H9 (cell line): ENCODE measurements at regions not wholly inside any gene's neighbourhood (a gene's known extent, or its start where the extent isn't known, plus 50 kb on each side); places are given as distances from the start of the nearest gene placed in this dataset.

Experiments used
- DNase-seq: peaks from one replicate; pipeline ENCODE4 v3.0.0-alpha.2; 2017
- H2AFZ ChIP-seq: one replicate; pipeline ENCODE4 v1.6.1; 2013; ENCODE audit warnings: mild to moderate bottlenecking, low read length, control low read depth, moderate library complexity
- H2AK5ac ChIP-seq: 2 replicates; pipeline ENCODE4 v1.6.1; 2013; ENCODE audit warnings: low read length, control low read depth, mixed read lengths; ENCODE audit not compliant: insufficient read length
- H2BK120ac ChIP-seq: one replicate; pipeline ENCODE4 v1.6.1; 2013; ENCODE audit warnings: low read depth, mild to moderate bottlenecking, low read length, control low read depth, inconsistent platforms; ENCODE audit not compliant: poor library complexity, severe bottlenecking
- H2BK12ac ChIP-seq: 2 replicates; pipeline ENCODE4 v1.6.1; 2013; ENCODE audit warnings: low read length, control low read depth, mixed read lengths, low read depth; ENCODE audit not compliant: insufficient read length
- H2BK15ac ChIP-seq: 2 replicates; pipeline ENCODE4 v1.6.1; 2013; ENCODE audit warnings: low read depth, low read length, control low read depth
- H2BK20ac ChIP-seq: one replicate; pipeline ENCODE4 v1.6.1; 2013; ENCODE audit warnings: low read depth, mild to moderate bottlenecking, low read length, control low read depth, inconsistent platforms; ENCODE audit not compliant: poor library complexity, severe bottlenecking
- H2BK5ac ChIP-seq: 2 replicates; pipeline ENCODE4 v1.6.1; 2013; ENCODE audit warnings: low read length, control low read depth, mixed read lengths; ENCODE audit not compliant: insufficient read length
- H3K14ac ChIP-seq: 2 replicates; pipeline ENCODE4 v1.6.1; 2013; ENCODE audit warnings: low read length, control low read depth; ENCODE audit not compliant: insufficient read depth
- H3K18ac ChIP-seq: 2 replicates; pipeline ENCODE4 v1.6.1; 2013; ENCODE audit warnings: low read depth, mild to moderate bottlenecking, mixed read lengths, low read length, control low read depth; ENCODE audit not compliant: insufficient read length
- H3K23ac ChIP-seq: 2 replicates; pipeline ENCODE4 v1.6.1; 2013; ENCODE audit warnings: low read length, control low read depth, mixed read lengths, low read depth; ENCODE audit not compliant: insufficient read length
- H3K23me2 ChIP-seq: 2 replicates; pipeline ENCODE4 v1.6.1; 2013; ENCODE audit warnings: low read depth, mild to moderate bottlenecking, mixed read lengths, low read length, control low read depth; ENCODE audit not compliant: insufficient read length, poor library complexity, severe bottlenecking
- H3K27ac ChIP-seq: 2 replicates; pipeline ENCODE4 v1.5.1; 2013; ENCODE audit warnings: low read length, control low read depth, mixed read lengths, low read depth; ENCODE audit not compliant: insufficient read length
- H3K27me3 ChIP-seq: 2 replicates; pipeline ENCODE4 v1.6.1; 2013; ENCODE audit warnings: low read length, control low read depth, inconsistent platforms; ENCODE audit not compliant: insufficient read depth
- H3K4ac ChIP-seq: 2 replicates; pipeline ENCODE4 v1.6.1; 2013; ENCODE audit warnings: low read depth, mild to moderate bottlenecking, control low read depth, inconsistent platforms, low read length, moderate library complexity
- H3K4me1 ChIP-seq: 2 replicates; pipeline ENCODE4 v1.6.1; 2013; ENCODE audit warnings: low read length, control low read depth, inconsistent platforms; ENCODE audit not compliant: insufficient read depth
- H3K4me2 ChIP-seq: 2 replicates; pipeline ENCODE4 v1.6.1; 2013; ENCODE audit warnings: low read length, control low read depth, mixed read lengths; ENCODE audit not compliant: insufficient read length, insufficient read depth
- H3K56ac ChIP-seq: 2 replicates; pipeline ENCODE4 v1.6.1; 2013; ENCODE audit warnings: low read depth, mild to moderate bottlenecking, mixed read lengths, low read length, control low read depth; ENCODE audit not compliant: insufficient read length
- H3K79me1 ChIP-seq: 2 replicates; pipeline ENCODE4 v1.6.1; 2013; ENCODE audit warnings: low read depth, mild to moderate bottlenecking, moderate library complexity, low read length, control low read depth, inconsistent platforms; ENCODE audit not compliant: insufficient read depth, poor library complexity, severe bottlenecking
- H3K79me2 ChIP-seq: 2 replicates; pipeline ENCODE4 v1.6.1; 2013; ENCODE audit warnings: low read length, control low read depth, inconsistent platforms; ENCODE audit not compliant: insufficient read depth
- H3K9ac ChIP-seq: 2 replicates; pipeline ENCODE4 v1.6.1; 2013; ENCODE audit warnings: low read length, control low read depth, mixed read lengths; ENCODE audit not compliant: insufficient read length; ENCODE audit errors: extremely low read depth
- H3K9me3 ChIP-seq: one replicate; pipeline ENCODE4 v1.6.1; 2013; ENCODE audit warnings: low read depth, low read length, inconsistent platforms; ENCODE audit not compliant: control insufficient read depth
- H3T11ph ChIP-seq: one replicate; pipeline ENCODE4 v1.6.1; 2013; ENCODE audit warnings: mild to moderate bottlenecking, low read length, control low read depth, inconsistent platforms
- H4K20me1 ChIP-seq: one replicate; pipeline ENCODE4 v1.6.1; 2013; ENCODE audit not compliant: control insufficient read depth, insufficient read length, insufficient read depth
- H4K5ac ChIP-seq: 2 replicates; pipeline ENCODE4 v1.6.1; 2013; ENCODE audit warnings: low read depth, mild to moderate bottlenecking, mixed read lengths, low read length, control low read depth; ENCODE audit not compliant: insufficient read length
- H4K8ac ChIP-seq: replicated peaks from 2 replicates; pipeline ENCODE4 v1.6.1; 2013; ENCODE audit warnings: low read length, control low read depth, mixed read lengths, low read depth; ENCODE audit not compliant: insufficient read length
- H4K91ac ChIP-seq: 2 replicates; pipeline ENCODE4 v1.6.1; 2013; ENCODE audit warnings: low read depth, mild to moderate bottlenecking, moderate library complexity, mixed read lengths, low read length, control low read depth; ENCODE audit not compliant: insufficient read length
- H3K27ac Mint-ChIP-seq, 3 experiments: 2 replicates in 2 of 3; 3 replicates in 1 of 3; pipeline ENCODE4 v1.8.0; 2020 to 2021; ENCODE audit warnings: mixed read lengths in 3 of 3, mild to moderate bottlenecking in 1 of 3, moderate library complexity in 1 of 3
- H3K27me3 Mint-ChIP-seq: 2 replicates; pipeline ENCODE4 v1.8.0; 2021; ENCODE audit warnings: low read depth, mild to moderate bottlenecking, moderate library complexity, mixed read lengths
- H3K36me3 Mint-ChIP-seq, 3 experiments: 2 replicates in 2 of 3; 3 replicates in 1 of 3; pipeline ENCODE4 v1.8.0; 2020 to 2021; ENCODE audit warnings: low read depth in 3 of 3, mixed read lengths in 3 of 3; ENCODE audit not compliant: insufficient read depth in 1 of 3
- H3K4me1 Mint-ChIP-seq, 2 experiments: 2 replicates each; pipeline ENCODE4 v1.8.0; 2020; ENCODE audit warnings: mixed read lengths in 2 of 2
- H3K4me3 Mint-ChIP-seq, 2 experiments: 2 replicates in 1 of 2; 3 replicates in 1 of 2; pipeline ENCODE4 v1.8.0; 2020 to 2021; ENCODE audit warnings: mild to moderate bottlenecking in 2 of 2, mixed read lengths in 2 of 2, moderate library complexity in 1 of 2
- H3K9me3 Mint-ChIP-seq, 2 experiments: 2 replicates in 1 of 2; 3 replicates in 1 of 2; pipeline ENCODE4 v1.8.0; 2020; ENCODE audit warnings: mild to moderate bottlenecking in 2 of 2, mixed read lengths in 2 of 2, moderate library complexity in 1 of 2
- WGBS: extraction: QIAGEN DNeasy Blood & Tissue Kit; methylation state at CpG from one replicate; pipeline ENCODE4 v1.1.7; 2013; ENCODE audit warnings: missing lambda C conversion rate, low lambda C conversion rate, mixed read lengths; ENCODE audit not compliant: insufficient read length; ENCODE audit errors: extremely low coverage; 5-methylcytosine and 5-hydroxymethylcytosine counted together
- TF ChIP-seq, protein P1 (sequence below): fragments of 200-600 bp; sonication (generic); conservative IDR thresholded peaks from 3 replicates; pipeline ENCODE4 v1.8.0; 2021; ENCODE audit warnings: antibody characterized with exemption, mild to moderate bottlenecking

GRCh38 chr5:169426784-169427183 is 125.8 kb upstream of the SLIT3 start:
- no peaks in the 10 kb centered on the region for H4K20me1 ChIP-seq
- H3K27ac Mint-ChIP-seq = no peak overlapping the region
- no CpG with 5 or more reads among the region's 6 CpGs for WGBS

More at GRCh38 chr5:169426784-169427183, 125.8 kb upstream of the SLIT3 start:
- H2AK5ac ChIP-seq = no peak overlapping the region
- DNase-seq = peak; percentile 66
- H3K18ac ChIP-seq = no peak overlapping the region
- TF ChIP-seq, protein P1, sequence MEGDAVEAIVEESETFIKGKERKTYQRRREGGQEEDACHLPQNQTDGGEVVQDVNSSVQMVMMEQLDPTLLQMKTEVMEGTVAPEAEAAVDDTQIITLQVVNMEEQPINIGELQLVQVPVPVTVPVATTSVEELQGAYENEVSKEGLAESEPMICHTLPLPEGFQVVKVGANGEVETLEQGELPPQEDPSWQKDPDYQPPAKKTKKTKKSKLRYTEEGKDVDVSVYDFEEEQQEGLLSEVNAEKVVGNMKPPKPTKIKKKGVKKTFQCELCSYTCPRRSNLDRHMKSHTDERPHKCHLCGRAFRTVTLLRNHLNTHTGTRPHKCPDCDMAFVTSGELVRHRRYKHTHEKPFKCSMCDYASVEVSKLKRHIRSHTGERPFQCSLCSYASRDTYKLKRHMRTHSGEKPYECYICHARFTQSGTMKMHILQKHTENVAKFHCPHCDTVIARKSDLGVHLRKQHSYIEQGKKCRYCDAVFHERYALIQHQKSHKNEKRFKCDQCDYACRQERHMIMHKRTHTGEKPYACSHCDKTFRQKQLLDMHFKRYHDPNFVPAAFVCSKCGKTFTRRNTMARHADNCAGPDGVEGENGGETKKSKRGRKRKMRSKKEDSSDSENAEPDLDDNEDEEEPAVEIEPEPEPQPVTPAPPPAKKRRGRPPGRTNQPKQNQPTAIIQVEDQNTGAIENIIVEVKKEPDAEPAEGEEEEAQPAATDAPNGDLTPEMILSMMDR = no peak
- H4K8ac ChIP-seq = no peak overlapping the region
- no peaks in the 10 kb centered on the region for H3K27me3 ChIP-seq
- H3K27ac ChIP-seq = no peak overlapping the region
- H3K4ac ChIP-seq = no peak overlapping the region
- H3K56ac ChIP-seq = no peak overlapping the region
- H3K4me2 ChIP-seq = no peak overlapping the region
- no peaks in the 10 kb centered on the region for H3K9me3 ChIP-seq
- H3K14ac ChIP-seq = no peak overlapping the region
- H3K4me1 ChIP-seq = peaks cover 5% of the 10 kb centered on the region; the same call in 1 of the 2 replicates
- no peak overlapping the region for H2AFZ ChIP-seq
- H3K4me3 Mint-ChIP-seq = no peak overlapping the region; a peak in 1 of 5 replicates
- H2BK5ac ChIP-seq = no peak overlapping the region
- peaks cover 23 to 24% of the 10 kb centered on the region in 2 experiments for H3K4me1 Mint-ChIP-seq
- H3K79me1 ChIP-seq = no peaks in the 10 kb centered on the region
- H3K23ac ChIP-seq = no peak overlapping the region
- H3K27me3 Mint-ChIP-seq = no peaks in the 10 kb centered on the region
- no peak overlapping the region for H2BK20ac ChIP-seq
- H2BK15ac ChIP-seq = no peak overlapping the region
- H4K91ac ChIP-seq = no peak overlapping the region
- no peak overlapping the region for H2BK12ac ChIP-seq
- H3T11ph ChIP-seq = no peak overlapping the region
- H3K9me3 Mint-ChIP-seq = no peaks in the 10 kb centered on the region
- H3K36me3 Mint-ChIP-seq = no peaks in the 10 kb centered on the region
- H3K9ac ChIP-seq = no peak overlapping the region
- H2BK120ac ChIP-seq = no peak overlapping the region
- no peak overlapping the region for H4K5ac ChIP-seq
- H3K79me2 ChIP-seq = no peaks in the 10 kb centered on the region
- no peaks in the 10 kb centered on the region for H3K23me2 ChIP-seq
